ENCODE measurements at regions not wholly inside any gene's neighbourhood (a gene's known extent, or its start where the extent isn't known, plus 50 kb on each side); places are given as distances from the start of the nearest gene placed in this dataset.

GRCh38 chr4:187606581-187606980 lies 389.0 kb upstream of the ZFP42 start (continued):
- TF ChIP-seq ATF2 (IDR thresholded peaks at IDR 0.05; ENCODE audit: low read length) = no peak

Measured in H1 (cell line).